Stimulated activated CD8-positive, alpha-beta memory T cell treated with anti-CD3 and anti-CD28 coated beads, Interleukin-2, amount 100 ng/mL, for 48 hours (primary cell): ENCODE measurements at regions not wholly inside any gene's neighbourhood (a gene's known extent, or its start where the extent isn't known, plus 50 kb on each side); places are given as distances from the start of the nearest gene placed in this dataset.

Source experiments
- DNase-seq, 2 donors: peaks; one replicate each; pipeline ENCODE4 v3.0.0-alpha.2; 2020; ENCODE audit warnings: low read depth in 2 of 2

GRCh38 chr11:81756864-81757595 is 976.6 kb downstream of the FAM181B start:
- no peak for DNase-seq

- no peak for DNase-seq
These were observed 984.4 kb downstream of the FAM181B start for GRCh38 chr11:81749245-81749644.

- DNase-seq = no peak
These were observed 989.1 kb downstream of the FAM181B start for GRCh38 chr11:81744336-81745116.

GRCh38 chr11:81725701-81726100 is 1008.0 kb downstream of the FAM181B start:
- DNase-seq = no peak

- DNase-seq = no peak
These were observed 1016.0 kb downstream of the FAM181B start for GRCh38 chr11:81717695-81718094.

GRCh38 chr11:81707881-81708280 is 1025.8 kb downstream of the FAM181B start:
- DNase-seq = no peak

GRCh38 chr11:81705283-81705682 is 1028.4 kb downstream of the FAM181B start:
- no peak for DNase-seq

GRCh38 chr11:81700076-81700475 is 1033.6 kb downstream of the FAM181B start:
- DNase-seq = no peak

GRCh38 chr11:81687057-81687456 is 1046.6 kb downstream of the FAM181B start:
- DNase-seq = no peak

- DNase-seq = no peak
These were observed 1059.5 kb downstream of the FAM181B start for GRCh38 chr11:81674211-81674610.

GRCh38 chr11:81673001-81673400 is 1060.7 kb downstream of the FAM181B start:
- no peak for DNase-seq

- DNase-seq = no peak
These were observed 1063.6 kb downstream of the FAM181B start for GRCh38 chr11:81669935-81670543.

- no peak for DNase-seq
These were observed 1074.9 kb downstream of the FAM181B start for GRCh38 chr11:81658722-81659121.

GRCh38 chr11:81655351-81655750 is 1078.3 kb downstream of the FAM181B start:
- no peak for DNase-seq

GRCh38 chr11:81647374-81647773 is 1086.3 kb downstream of the FAM181B start:
- DNase-seq = no peak

- no peak for DNase-seq
These were observed 1089.3 kb downstream of the FAM181B start for GRCh38 chr11:81644239-81644840.

- DNase-seq = no peak
These were observed 1099.2 kb downstream of the FAM181B start for GRCh38 chr11:81634483-81634882.

- DNase-seq = no peak
These were observed 1131.2 kb downstream of the FAM181B start for GRCh38 chr11:81602508-81602907.

- DNase-seq = no peak
These were observed 1137.0 kb downstream of the FAM181B start for GRCh38 chr11:81596704-81597103.

- no peak for DNase-seq
These were observed 1148.2 kb downstream of the FAM181B start for GRCh38 chr11:81585390-81585933.

- no peak for DNase-seq
These were observed 1154.3 kb downstream of the FAM181B start for GRCh38 chr11:81579339-81579738.

GRCh38 chr11:81578571-81578970 is 1155.1 kb downstream of the FAM181B start:
- no peak for DNase-seq
